ENCODE measurements at regions not wholly inside any gene's neighbourhood (a gene's known extent, or its start where the extent isn't known, plus 50 kb on each side); places are given as distances from the start of the nearest gene placed in this dataset.

DNA sequence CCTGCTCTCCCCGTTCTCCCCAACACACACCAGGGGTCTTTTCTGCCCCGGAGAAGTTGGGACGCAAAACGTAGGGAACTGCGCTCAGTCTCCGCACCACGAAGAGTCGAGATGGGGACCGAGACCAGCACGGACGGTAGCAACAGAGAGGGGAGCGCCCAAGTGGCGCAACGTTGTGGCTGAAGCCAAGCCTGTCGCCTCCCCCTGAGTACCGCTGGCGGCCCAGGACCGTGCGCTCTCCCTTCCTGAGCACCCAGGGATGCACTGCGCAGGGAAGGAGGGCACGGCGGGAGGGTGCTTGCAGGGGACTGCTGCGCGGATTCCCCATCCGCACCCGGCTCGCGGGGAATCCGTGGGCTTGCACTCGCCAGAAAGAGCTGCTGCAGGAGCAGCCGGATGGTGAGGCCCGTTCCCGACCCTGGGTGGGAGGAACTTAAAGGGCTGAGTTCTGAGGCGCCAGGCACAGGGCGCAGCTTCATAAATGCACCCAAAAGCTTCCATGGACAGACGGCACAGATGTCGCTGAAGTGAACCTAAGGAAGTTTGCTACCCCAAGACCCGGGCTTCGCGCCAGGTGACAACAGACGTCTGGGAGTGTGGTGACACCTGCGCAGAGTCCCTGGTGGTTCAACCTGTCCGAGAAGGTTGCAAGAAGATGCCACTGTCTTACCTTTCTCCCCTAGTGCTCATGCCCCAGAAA is 178.7 kb downstream of the TBXT start:
- no peak for TF ChIP-seq POLR2A (IDR thresholded peaks at IDR 0.05)
- TF ChIP-seq, protein P1, sequence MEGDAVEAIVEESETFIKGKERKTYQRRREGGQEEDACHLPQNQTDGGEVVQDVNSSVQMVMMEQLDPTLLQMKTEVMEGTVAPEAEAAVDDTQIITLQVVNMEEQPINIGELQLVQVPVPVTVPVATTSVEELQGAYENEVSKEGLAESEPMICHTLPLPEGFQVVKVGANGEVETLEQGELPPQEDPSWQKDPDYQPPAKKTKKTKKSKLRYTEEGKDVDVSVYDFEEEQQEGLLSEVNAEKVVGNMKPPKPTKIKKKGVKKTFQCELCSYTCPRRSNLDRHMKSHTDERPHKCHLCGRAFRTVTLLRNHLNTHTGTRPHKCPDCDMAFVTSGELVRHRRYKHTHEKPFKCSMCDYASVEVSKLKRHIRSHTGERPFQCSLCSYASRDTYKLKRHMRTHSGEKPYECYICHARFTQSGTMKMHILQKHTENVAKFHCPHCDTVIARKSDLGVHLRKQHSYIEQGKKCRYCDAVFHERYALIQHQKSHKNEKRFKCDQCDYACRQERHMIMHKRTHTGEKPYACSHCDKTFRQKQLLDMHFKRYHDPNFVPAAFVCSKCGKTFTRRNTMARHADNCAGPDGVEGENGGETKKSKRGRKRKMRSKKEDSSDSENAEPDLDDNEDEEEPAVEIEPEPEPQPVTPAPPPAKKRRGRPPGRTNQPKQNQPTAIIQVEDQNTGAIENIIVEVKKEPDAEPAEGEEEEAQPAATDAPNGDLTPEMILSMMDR (IDR thresholded peaks at IDR 0.05), result no peak

Data from right lobe of liver (tissue), 4 donors.